ENCODE measurements at regions not wholly inside any gene's neighbourhood (a gene's known extent, or its start where the extent isn't known, plus 50 kb on each side); places are given as distances from the start of the nearest gene placed in this dataset.
A peak's percentile ranks its signal among the peaks of the same experiment; 100 is the strongest.
"Not testable (repeated sequence)": the region's sequence is repeated elsewhere in the genome, so short reads cannot be mapped to it uniquely, and the experiment has no call there.

- DNase-seq (ENCODE audit: low spot score): peak; percentile 41
These were observed 713.4 kb downstream of the CD109 start for GRCh38 chr6:74409447-74409846.

GRCh38 chr6:74408844-74409243 lies 712.8 kb downstream of the CD109 start:
- DNase-seq (ENCODE audit: low spot score): no peak

GRCh38 chr6:74404366-74404765 lies 708.4 kb downstream of the CD109 start:
- DNase-seq (ENCODE audit: low spot score): no peak

- peak; percentile 16 for DNase-seq (ENCODE audit: low spot score)
These were observed 706.8 kb downstream of the CD109 start for GRCh38 chr6:74402781-74403180.

- not testable (repeated sequence) for DNase-seq (ENCODE audit: low spot score)
These were observed 682.4 kb downstream of the CD109 start for GRCh38 chr6:74378437-74378836.

- no peak for DNase-seq (ENCODE audit: low spot score)
These were observed 673.6 kb downstream of the CD109 start for GRCh38 chr6:74369556-74369993.

GRCh38 chr6:74368746-74369145 lies 672.7 kb downstream of the CD109 start:
- DNase-seq (ENCODE audit: low spot score): no peak

- DNase-seq (ENCODE audit: low spot score): peak; percentile 29
These were observed 670.6 kb downstream of the CD109 start for GRCh38 chr6:74366634-74367033.

- no peak for DNase-seq (ENCODE audit: low spot score)
These were observed 666.4 kb downstream of the CD109 start for GRCh38 chr6:74362391-74362790.

GRCh38 chr6:74357321-74357720 lies 661.3 kb downstream of the CD109 start:
- DNase-seq (ENCODE audit: low spot score): peak; percentile 47

GRCh38 chr6:74356391-74356790 lies 660.4 kb downstream of the CD109 start:
- peak; percentile 12 for DNase-seq (ENCODE audit: low spot score)

- DNase-seq (ENCODE audit: low spot score): no peak
These were observed 651.0 kb downstream of the CD109 start for GRCh38 chr6:74346936-74347535.

- DNase-seq (ENCODE audit: low spot score): peak; percentile 19
These were observed 647.8 kb downstream of the CD109 start for GRCh38 chr6:74343804-74344203.

GRCh38 chr6:74343321-74343720 lies 647.3 kb downstream of the CD109 start:
- not testable (repeated sequence) for DNase-seq (ENCODE audit: low spot score)

- no peak for DNase-seq (ENCODE audit: low spot score)
These were observed 638.7 kb downstream of the CD109 start for GRCh38 chr6:74334722-74335121.

- no peak for DNase-seq (ENCODE audit: low spot score)
These were observed 637.4 kb downstream of the CD109 start for GRCh38 chr6:74333406-74333805.

- no peak for DNase-seq (ENCODE audit: low spot score)
These were observed 624.7 kb downstream of the CD109 start for GRCh38 chr6:74320715-74321114.

GRCh38 chr6:74320074-74320473 lies 624.1 kb downstream of the CD109 start:
- no peak for DNase-seq (ENCODE audit: low spot score)

- no peak for DNase-seq (ENCODE audit: low spot score)
These were observed 623.3 kb downstream of the CD109 start for GRCh38 chr6:74319292-74319691.

- DNase-seq (ENCODE audit: low spot score): no peak
These were observed 622.7 kb downstream of the CD109 start for GRCh38 chr6:74318738-74319137.

- DNase-seq (ENCODE audit: low spot score): no peak
These were observed 616.1 kb downstream of the CD109 start for GRCh38 chr6:74312081-74312480.

- no peak for DNase-seq (ENCODE audit: low spot score)
These were observed 615.4 kb downstream of the CD109 start for GRCh38 chr6:74311431-74311830.

- DNase-seq (ENCODE audit: low spot score): peak; percentile 64
These were observed 593.9 kb downstream of the CD109 start for GRCh38 chr6:74289884-74290283.

- no peak for DNase-seq (ENCODE audit: low spot score)
These were observed 591.9 kb downstream of the CD109 start for GRCh38 chr6:74287932-74288331.

All from AG20443 (cell line).